Mesendoderm (in vitro differentiated cells): ENCODE measurements at regions not wholly inside any gene's neighbourhood (a gene's known extent, or its start where the extent isn't known, plus 50 kb on each side); places are given as distances from the start of the nearest gene placed in this dataset.

Source experiments
- DNase-seq: peaks from one replicate; pipeline ENCODE4 v3.0.0; 2013
- H2AK5ac ChIP-seq: 2 replicates; pipeline ENCODE4 v1.6.1; 2013; ENCODE audit warnings: low read length, inconsistent platforms
- H2BK120ac ChIP-seq: 2 replicates; pipeline ENCODE4 v1.6.1; 2013; ENCODE audit warnings: low read depth, mild to moderate bottlenecking, low read length, moderate library complexity, mixed read lengths
- H2BK15ac ChIP-seq: replicated peaks from 2 replicates; pipeline ENCODE4 v1.6.1; 2013; ENCODE audit warnings: low read depth, mild to moderate bottlenecking, moderate library complexity
- H2BK5ac ChIP-seq: 2 replicates; pipeline ENCODE4 v1.6.1; 2013; ENCODE audit warnings: low read length, inconsistent platforms
- H3K18ac ChIP-seq: 2 replicates; pipeline ENCODE4 v1.6.1; 2013; ENCODE audit warnings: mild to moderate bottlenecking, low read length, mixed read lengths
- H3K23ac ChIP-seq: one replicate; pipeline ENCODE4 v1.6.1; 2013; ENCODE audit warnings: low read length
- H3K27ac ChIP-seq: 2 replicates; pipeline ENCODE4 v1.5.1; 2013; ENCODE audit warnings: low read depth, mild to moderate bottlenecking, inconsistent platforms, low read length, moderate library complexity
- H3K27me3 ChIP-seq: 2 replicates; pipeline ENCODE4 v1.6.1; 2013; ENCODE audit warnings: low read length, control low read depth, mild to moderate bottlenecking, inconsistent platforms; ENCODE audit not compliant: insufficient read depth, poor library complexity
- H3K36me3 ChIP-seq: 2 replicates; pipeline ENCODE4 v1.6.1; 2013; ENCODE audit warnings: low read length, inconsistent platforms; ENCODE audit not compliant: control insufficient read depth, insufficient read depth
- H3K4ac ChIP-seq: one replicate; pipeline ENCODE4 v1.6.1; 2013; ENCODE audit warnings: low read depth, mild to moderate bottlenecking, low read length, moderate library complexity
- H3K4me1 ChIP-seq: 2 replicates; pipeline ENCODE4 v1.6.1; 2013; ENCODE audit warnings: low read depth, low read length, inconsistent platforms; ENCODE audit not compliant: control insufficient read depth
- H3K4me2 ChIP-seq: 2 replicates; pipeline ENCODE4 v1.6.1; 2013; ENCODE audit warnings: low read length
- H3K4me3 ChIP-seq: 2 replicates; pipeline ENCODE4 v1.5.1; 2013; ENCODE audit warnings: mild to moderate bottlenecking, low read length
- H3K56ac ChIP-seq: one replicate; pipeline ENCODE4 v1.6.1; 2013; ENCODE audit warnings: low read length
- H3K79me1 ChIP-seq: 2 replicates; pipeline ENCODE4 v1.6.1; 2013; ENCODE audit warnings: low read length, inconsistent platforms
- H3K79me2 ChIP-seq: 2 replicates; pipeline ENCODE4 v1.6.1; 2013; ENCODE audit warnings: mild to moderate bottlenecking, low read length; ENCODE audit not compliant: control insufficient read depth, insufficient read depth
- H3K9ac ChIP-seq: 2 replicates; pipeline ENCODE4 v1.6.1; 2013; ENCODE audit warnings: low read length, inconsistent platforms
- H4K5ac ChIP-seq: one replicate; pipeline ENCODE4 v1.6.1; 2013; ENCODE audit warnings: low read length
- H4K8ac ChIP-seq: one replicate; pipeline ENCODE4 v1.6.1; 2013; ENCODE audit warnings: low read depth, mild to moderate bottlenecking, control low read depth, low read length, moderate library complexity
- WGBS: extraction: QIAGEN DNeasy Blood & Tissue Kit; methylation state at CpG from one replicate; pipeline ENCODE4 v1.1.7; 2013; ENCODE audit warnings: low lambda C conversion rate, missing lambda C conversion rate; ENCODE audit not compliant: insufficient coverage; ENCODE audit errors: extremely low coverage; 5-methylcytosine and 5-hydroxymethylcytosine counted together

DNA sequence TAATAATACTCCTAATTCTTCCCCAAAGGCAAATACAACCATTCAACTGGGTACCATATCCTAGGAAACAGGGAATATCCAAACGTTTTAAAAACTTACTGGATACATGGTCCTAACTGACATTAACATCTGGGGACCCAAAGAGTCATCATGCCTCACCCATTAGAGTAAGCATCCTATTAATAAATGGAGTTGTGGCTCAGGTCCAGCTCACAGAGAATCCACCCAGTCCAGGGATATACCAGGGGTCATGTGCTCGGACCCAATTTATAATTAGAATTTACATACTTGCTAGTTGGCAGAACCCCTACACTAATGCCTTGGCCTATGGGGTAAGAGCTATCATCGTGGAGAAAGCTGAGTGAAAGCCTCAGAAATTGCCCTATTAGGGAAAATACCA, 670.0 kb downstream of the XPNPEP1 start:
- H2AK5ac ChIP-seq, result no peak overlapping the region
- H2BK15ac ChIP-seq, result no peak overlapping the region
- H3K56ac ChIP-seq, result no peak overlapping the region
- DNase-seq, result no peak
- no peaks in the 10 kb centered on the region for H3K27me3 ChIP-seq
- H3K79me2 ChIP-seq, result no peaks in the 10 kb centered on the region
- H2BK5ac ChIP-seq, result no peak overlapping the region
- H3K4me3 ChIP-seq, result no peak overlapping the region
- no peaks in the 10 kb centered on the region for H3K4me1 ChIP-seq
- no peak overlapping the region for H4K8ac ChIP-seq
- H3K9ac ChIP-seq, result no peak overlapping the region
- H3K23ac ChIP-seq, result no peak overlapping the region
- H3K4me2 ChIP-seq, result no peak overlapping the region
- H3K27ac ChIP-seq, result no peak overlapping the region
- no peak overlapping the region for H2BK120ac ChIP-seq
- no peaks in the 10 kb centered on the region for H3K79me1 ChIP-seq
- H4K5ac ChIP-seq, result no peak overlapping the region
- H3K18ac ChIP-seq, result no peak overlapping the region
- H3K4ac ChIP-seq, result no peak overlapping the region
- no peaks in the 10 kb centered on the region for H3K36me3 ChIP-seq
- WGBS, result no CpG with 5 or more reads among the region's 3 CpGs

DNA sequence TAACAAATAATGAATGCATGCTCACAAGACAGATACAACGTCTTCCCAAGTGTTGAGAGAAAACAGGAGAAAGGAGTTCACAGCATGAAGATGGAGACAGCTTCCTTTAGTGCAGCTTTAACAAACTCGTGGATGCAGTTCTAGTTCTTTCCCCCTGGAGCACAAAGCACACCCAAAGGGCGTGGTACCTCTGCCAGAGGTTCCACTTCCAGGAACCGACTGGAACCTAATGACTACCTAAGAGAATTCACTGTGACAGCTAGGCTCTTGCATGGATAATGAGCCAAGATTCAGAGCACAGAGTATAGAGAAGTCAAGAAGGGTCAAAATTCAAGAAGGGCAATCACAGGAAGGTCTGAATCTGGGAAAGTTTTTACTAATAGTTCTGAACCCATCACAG, 673.2 kb downstream of the XPNPEP1 start:
- Histone ChIP-seq H3K79me1 (no peaks in the 10 kb centered on the region), H2BK120ac (no peak overlapping the region), H3K4me1 (no peaks in the 10 kb centered on the region), H4K5ac (no peak overlapping the region), H3K79me2 (no peaks in the 10 kb centered on the region), H3K18ac (no peak overlapping the region), H3K56ac (no peak overlapping the region), H2AK5ac (no peak overlapping the region), H3K4me3 (no peak overlapping the region), H3K4me2 (no peak overlapping the region), H3K4ac (no peak overlapping the region), H3K23ac (no peak overlapping the region), H3K27me3 (no peaks in the 10 kb centered on the region), H4K8ac (no peak overlapping the region), H3K36me3 (no peaks in the 10 kb centered on the region), H2BK15ac (no peak overlapping the region), H3K27ac (no peak overlapping the region), H3K9ac (no peak overlapping the region), H2BK5ac (no peak overlapping the region)
- no peak for DNase-seq
- WGBS, result no CpG with 5 or more reads among the region's 4 CpGs

GRCh38 chr10:109247814-109248213, 675.5 kb downstream of the XPNPEP1 start:
- H3K36me3 ChIP-seq, result no peaks in the 10 kb centered on the region
- DNase-seq, result no peak
- H2AK5ac ChIP-seq, result no peak overlapping the region
- H4K5ac ChIP-seq, result no peak overlapping the region
- no peak overlapping the region for H3K56ac ChIP-seq
- H2BK15ac ChIP-seq, result no peak overlapping the region
- H3K4me3 ChIP-seq, result no peak overlapping the region
- no peak overlapping the region for H2BK5ac ChIP-seq
- no peaks in the 10 kb centered on the region for H3K79me1 ChIP-seq
- H3K18ac ChIP-seq, result no peak overlapping the region
- no peaks in the 10 kb centered on the region for H3K27me3 ChIP-seq
- H2BK120ac ChIP-seq, result no peak overlapping the region
- no CpG with 5 or more reads among the region's 1 CpG for WGBS
- no peak overlapping the region for H3K4me2 ChIP-seq
- no peak overlapping the region for H3K4ac ChIP-seq
- no peak overlapping the region for H3K23ac ChIP-seq
- no peak overlapping the region for H3K9ac ChIP-seq
- H3K79me2 ChIP-seq, result no peaks in the 10 kb centered on the region
- H3K27ac ChIP-seq, result no peak overlapping the region
- no peak overlapping the region for H4K8ac ChIP-seq
- H3K4me1 ChIP-seq, result no peaks in the 10 kb centered on the region

GRCh38 chr10:109245821-109246220, 677.5 kb downstream of the XPNPEP1 start:
- Histone ChIP-seq H3K79me1 (no peaks in the 10 kb centered on the region), H2AK5ac (no peak overlapping the region), H2BK5ac (no peak overlapping the region), H4K8ac (no peak overlapping the region), H3K79me2 (no peaks in the 10 kb centered on the region), H3K27ac (no peak overlapping the region), H3K56ac (no peak overlapping the region), H3K9ac (no peak overlapping the region), H3K4ac (no peak overlapping the region), H3K27me3 (no peaks in the 10 kb centered on the region), H3K4me2 (no peak overlapping the region), H2BK15ac (no peak overlapping the region), H3K4me3 (no peak overlapping the region), H3K18ac (no peak overlapping the region), H2BK120ac (no peak overlapping the region), H3K23ac (no peak overlapping the region), H4K5ac (no peak overlapping the region), H3K36me3 (no peaks in the 10 kb centered on the region), H3K4me1 (no peaks in the 10 kb centered on the region)
- no peak for DNase-seq
- no CpG with 5 or more reads among the region's 1 CpG for WGBS

DNA sequence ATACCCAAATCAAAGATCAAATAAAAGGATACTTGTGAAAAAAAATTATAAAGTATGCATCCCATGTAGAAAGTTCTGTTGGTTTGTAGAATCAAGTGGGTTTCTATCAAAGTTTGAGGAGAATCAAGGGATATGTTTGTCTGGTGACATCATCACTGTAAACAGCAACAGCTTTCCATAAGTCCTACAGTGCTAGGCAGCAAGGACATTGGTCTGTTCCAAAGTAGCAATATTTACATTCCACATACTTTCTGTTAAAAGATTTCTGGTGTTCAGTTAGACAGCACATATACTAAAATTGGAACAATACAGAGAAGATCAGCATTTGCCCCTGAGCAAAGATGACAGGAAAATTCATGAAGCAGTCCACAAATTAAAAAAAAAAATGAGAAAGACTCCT, 683.9 kb downstream of the XPNPEP1 start:
- Histone ChIP-seq H3K4ac (no peak overlapping the region), H2BK120ac (no peak overlapping the region), H3K36me3 (no peaks in the 10 kb centered on the region), H3K56ac (no peak overlapping the region), H2AK5ac (no peak overlapping the region), H3K4me2 (no peak overlapping the region), H3K9ac (no peak overlapping the region), H2BK15ac (no peak overlapping the region), H4K5ac (no peak overlapping the region), H3K79me1 (no peaks in the 10 kb centered on the region), H3K79me2 (no peaks in the 10 kb centered on the region), H4K8ac (no peak overlapping the region), H3K27ac (no peak overlapping the region), H3K27me3 (no peaks in the 10 kb centered on the region), H3K4me1 (no peaks in the 10 kb centered on the region), H3K4me3 (no peak overlapping the region), H3K18ac (no peak overlapping the region), H2BK5ac (no peak overlapping the region), H3K23ac (no peak overlapping the region)
- DNase-seq, result no peak

DNA sequence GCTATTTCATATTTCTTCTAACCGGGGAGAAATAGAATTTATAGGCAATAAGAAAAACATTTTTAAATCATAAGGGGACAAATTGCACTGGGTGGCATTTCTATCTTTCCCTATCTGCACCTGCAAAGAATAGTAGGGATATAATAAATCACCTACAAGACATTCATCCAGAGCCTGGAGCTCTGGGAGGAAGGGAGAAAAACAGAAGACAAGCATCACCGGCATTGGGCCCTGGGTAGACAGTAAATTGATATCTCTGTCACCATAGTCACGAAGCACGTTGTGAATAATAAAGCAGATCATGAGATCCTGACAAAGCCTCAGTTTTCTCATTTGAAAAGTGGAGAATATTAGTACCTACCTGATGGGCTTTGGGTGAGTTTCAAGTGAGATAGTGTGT, 685.6 kb downstream of the XPNPEP1 start:
- no peaks in the 10 kb centered on the region for H3K79me2 ChIP-seq
- H2BK120ac ChIP-seq, result no peak overlapping the region
- H4K5ac ChIP-seq, result no peak overlapping the region
- H3K27ac ChIP-seq, result no peak overlapping the region
- H2BK15ac ChIP-seq, result no peak overlapping the region
- H3K4me3 ChIP-seq, result no peak overlapping the region
- no peak overlapping the region for H4K8ac ChIP-seq
- no peaks in the 10 kb centered on the region for H3K27me3 ChIP-seq
- H3K79me1 ChIP-seq, result no peaks in the 10 kb centered on the region
- H2AK5ac ChIP-seq, result no peak overlapping the region
- H3K56ac ChIP-seq, result no peak overlapping the region
- no peak overlapping the region for H2BK5ac ChIP-seq
- no CpG with 5 or more reads among the region's 4 CpGs for WGBS
- H3K36me3 ChIP-seq, result no peaks in the 10 kb centered on the region
- H3K4me1 ChIP-seq, result no peaks in the 10 kb centered on the region
- H3K18ac ChIP-seq, result no peak overlapping the region
- no peak overlapping the region for H3K23ac ChIP-seq
- H3K9ac ChIP-seq, result no peak overlapping the region
- H3K4me2 ChIP-seq, result no peak overlapping the region
- H3K4ac ChIP-seq, result no peak overlapping the region
- DNase-seq, result no peak
